H1 (cell line): ENCODE measurements at regions not wholly inside any gene's neighbourhood (a gene's known extent, or its start where the extent isn't known, plus 50 kb on each side); places are given as distances from the start of the nearest gene placed in this dataset.

ENCODE experiments used
- ATF3 ChIP-seq: IDR thresholded peaks from 2 replicates; pipeline ENCODE4 v1.6.1; 2011; ENCODE audit warnings: low read depth, mild to moderate bottlenecking, low read length; ENCODE audit not compliant: insufficient read depth
- CHD2 ChIP-seq: IDR thresholded peaks from 2 replicates; pipeline ENCODE4 v1.6.1; 2012; ENCODE audit warnings: low read length, improper control_type of control experiment
- CHD7 ChIP-seq: fragments of 300-600 bp; sonication (generic); IDR thresholded peaks from 2 replicates; pipeline ENCODE4 v1.7.1; 2012; ENCODE audit warnings: low read length, moderate library complexity, mild to moderate bottlenecking, inconsistent platforms; ENCODE audit not compliant: insufficient replicate concordance
- NANOG ChIP-seq: IDR thresholded peaks from 2 replicates; pipeline ENCODE4 v1.6.1; 2011; ENCODE audit warnings: low read length, low read depth, mild to moderate bottlenecking, inconsistent platforms; ENCODE audit not compliant: insufficient read depth, poor library complexity, severe bottlenecking
- POLR2A ChIP-seq, 2 experiments: IDR thresholded peaks; 1 replicate in 1 of 2; 2 replicates in 1 of 2; pipeline ENCODE4 v1.6.1; 2011; ENCODE audit warnings: low read depth in 2 of 2, low read length in 2 of 2, mild to moderate bottlenecking in 2 of 2; ENCODE audit errors: control extremely low read depth in 1 of 2
- POU5F1 ChIP-seq: IDR thresholded peaks from 2 replicates; pipeline ENCODE4 v1.6.1; 2011; ENCODE audit warnings: low read depth, mild to moderate bottlenecking, low read length, moderate library complexity
- RBBP5 ChIP-seq: IDR thresholded peaks from 2 replicates; pipeline ENCODE4 v1.7.1; 2012; ENCODE audit warnings: low read depth, mild to moderate bottlenecking, inconsistent platforms, low read length, moderate library complexity, borderline replicate concordance
- RFX5 ChIP-seq: IDR thresholded peaks from 2 replicates; pipeline ENCODE4 v1.6.1; 2011; ENCODE audit warnings: low read depth, low read length, improper control_type of control experiment, borderline replicate concordance
- SAP30 ChIP-seq: fragments of 300-600 bp; sonication (generic); IDR thresholded peaks from 2 replicates; pipeline ENCODE4 v1.7.1; 2012; ENCODE audit warnings: low read length, moderate library complexity, mild to moderate bottlenecking, inconsistent platforms; ENCODE audit not compliant: insufficient read depth, insufficient replicate concordance
- SIRT6 ChIP-seq: IDR thresholded peaks from one replicate; pipeline ENCODE4 v1.7.1; 2012; ENCODE audit warnings: low read length, inconsistent platforms
- YY1 ChIP-seq: IDR thresholded peaks from 2 replicates; pipeline ENCODE4 v1.6.1; 2011; ENCODE audit warnings: low read depth, mild to moderate bottlenecking, low read length
- ZNF274 ChIP-seq: IDR thresholded peaks from 2 replicates; pipeline ENCODE4 v1.7.0; 2012; ENCODE audit warnings: low read length, borderline replicate concordance; ENCODE audit errors: extremely low read depth

DNA sequence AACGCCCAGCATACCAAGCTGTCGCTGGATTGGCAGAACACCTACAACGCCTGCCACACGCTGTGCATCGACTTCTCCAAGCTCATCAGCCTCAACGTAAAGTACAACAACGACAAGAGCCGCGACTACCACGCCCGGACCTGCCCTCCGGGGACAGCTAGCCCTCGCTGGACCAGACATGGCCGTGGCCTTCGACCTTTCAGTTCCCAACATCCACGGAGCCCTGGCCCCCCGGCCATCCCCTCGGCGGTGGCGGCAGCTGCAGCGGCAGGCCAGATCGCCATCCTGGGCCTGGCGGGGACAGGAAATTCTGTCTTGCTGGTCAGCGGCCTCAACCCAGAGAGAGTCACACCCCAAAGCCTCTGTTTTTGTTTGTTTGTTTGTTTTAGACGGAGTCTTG lies 132.6 kb upstream of the FUT8 start (continued):
- TF ChIP-seq CHD7 (no peak), ATF3 (no peak), NANOG (no peak), SIRT6 (no peak), RFX5 (no peak), POLR2A (IDR thresholded peaks at IDR 0.05; ENCODE audit: control extremely low read depth in 1 of 2, low read depth in 2 of 2, low read length in 2 of 2) (no peak), POU5F1 (no peak), CHD2 (no peak), YY1 (no peak), SAP30 (no peak), ZNF274 (no peak), RBBP5 (no peak)
